H9 (cell line): ENCODE measurements at regions not wholly inside any gene's neighbourhood (a gene's known extent, or its start where the extent isn't known, plus 50 kb on each side); places are given as distances from the start of the nearest gene placed in this dataset.

Experiments
- DNase-seq: peaks from one replicate; pipeline ENCODE4 v3.0.0-alpha.2; 2017
- H2AFZ ChIP-seq: one replicate; pipeline ENCODE4 v1.6.1; 2013; ENCODE audit warnings: mild to moderate bottlenecking, low read length, control low read depth, moderate library complexity
- H2AK5ac ChIP-seq: 2 replicates; pipeline ENCODE4 v1.6.1; 2013; ENCODE audit warnings: low read length, control low read depth, mixed read lengths; ENCODE audit not compliant: insufficient read length
- H2BK120ac ChIP-seq: one replicate; pipeline ENCODE4 v1.6.1; 2013; ENCODE audit warnings: low read depth, mild to moderate bottlenecking, low read length, control low read depth, inconsistent platforms; ENCODE audit not compliant: poor library complexity, severe bottlenecking
- H2BK12ac ChIP-seq: 2 replicates; pipeline ENCODE4 v1.6.1; 2013; ENCODE audit warnings: low read length, control low read depth, mixed read lengths, low read depth; ENCODE audit not compliant: insufficient read length
- H2BK15ac ChIP-seq: 2 replicates; pipeline ENCODE4 v1.6.1; 2013; ENCODE audit warnings: low read depth, low read length, control low read depth
- H2BK20ac ChIP-seq: one replicate; pipeline ENCODE4 v1.6.1; 2013; ENCODE audit warnings: low read depth, mild to moderate bottlenecking, low read length, control low read depth, inconsistent platforms; ENCODE audit not compliant: poor library complexity, severe bottlenecking
- H2BK5ac ChIP-seq: 2 replicates; pipeline ENCODE4 v1.6.1; 2013; ENCODE audit warnings: low read length, control low read depth, mixed read lengths; ENCODE audit not compliant: insufficient read length
- H3K14ac ChIP-seq: 2 replicates; pipeline ENCODE4 v1.6.1; 2013; ENCODE audit warnings: low read length, control low read depth; ENCODE audit not compliant: insufficient read depth
- H3K18ac ChIP-seq: 2 replicates; pipeline ENCODE4 v1.6.1; 2013; ENCODE audit warnings: low read depth, mild to moderate bottlenecking, mixed read lengths, low read length, control low read depth; ENCODE audit not compliant: insufficient read length
- H3K23ac ChIP-seq: 2 replicates; pipeline ENCODE4 v1.6.1; 2013; ENCODE audit warnings: low read length, control low read depth, mixed read lengths, low read depth; ENCODE audit not compliant: insufficient read length
- H3K23me2 ChIP-seq: 2 replicates; pipeline ENCODE4 v1.6.1; 2013; ENCODE audit warnings: low read depth, mild to moderate bottlenecking, mixed read lengths, low read length, control low read depth; ENCODE audit not compliant: insufficient read length, poor library complexity, severe bottlenecking
- H3K27ac ChIP-seq: 2 replicates; pipeline ENCODE4 v1.5.1; 2013; ENCODE audit warnings: low read length, control low read depth, mixed read lengths, low read depth; ENCODE audit not compliant: insufficient read length
- H3K27me3 ChIP-seq: 2 replicates; pipeline ENCODE4 v1.6.1; 2013; ENCODE audit warnings: low read length, control low read depth, inconsistent platforms; ENCODE audit not compliant: insufficient read depth
- H3K4ac ChIP-seq: 2 replicates; pipeline ENCODE4 v1.6.1; 2013; ENCODE audit warnings: low read depth, mild to moderate bottlenecking, control low read depth, inconsistent platforms, low read length, moderate library complexity
- H3K4me1 ChIP-seq: 2 replicates; pipeline ENCODE4 v1.6.1; 2013; ENCODE audit warnings: low read length, control low read depth, inconsistent platforms; ENCODE audit not compliant: insufficient read depth
- H3K4me2 ChIP-seq: 2 replicates; pipeline ENCODE4 v1.6.1; 2013; ENCODE audit warnings: low read length, control low read depth, mixed read lengths; ENCODE audit not compliant: insufficient read length, insufficient read depth
- H3K56ac ChIP-seq: 2 replicates; pipeline ENCODE4 v1.6.1; 2013; ENCODE audit warnings: low read depth, mild to moderate bottlenecking, mixed read lengths, low read length, control low read depth; ENCODE audit not compliant: insufficient read length
- H3K79me1 ChIP-seq: 2 replicates; pipeline ENCODE4 v1.6.1; 2013; ENCODE audit warnings: low read depth, mild to moderate bottlenecking, moderate library complexity, low read length, control low read depth, inconsistent platforms; ENCODE audit not compliant: insufficient read depth, poor library complexity, severe bottlenecking
- H3K79me2 ChIP-seq: 2 replicates; pipeline ENCODE4 v1.6.1; 2013; ENCODE audit warnings: low read length, control low read depth, inconsistent platforms; ENCODE audit not compliant: insufficient read depth
- H3K9ac ChIP-seq: 2 replicates; pipeline ENCODE4 v1.6.1; 2013; ENCODE audit warnings: low read length, control low read depth, mixed read lengths; ENCODE audit not compliant: insufficient read length; ENCODE audit errors: extremely low read depth
- H3K9me3 ChIP-seq: one replicate; pipeline ENCODE4 v1.6.1; 2013; ENCODE audit warnings: low read depth, low read length, inconsistent platforms; ENCODE audit not compliant: control insufficient read depth
- H3T11ph ChIP-seq: one replicate; pipeline ENCODE4 v1.6.1; 2013; ENCODE audit warnings: mild to moderate bottlenecking, low read length, control low read depth, inconsistent platforms
- H4K20me1 ChIP-seq: one replicate; pipeline ENCODE4 v1.6.1; 2013; ENCODE audit not compliant: control insufficient read depth, insufficient read length, insufficient read depth
- H4K5ac ChIP-seq: 2 replicates; pipeline ENCODE4 v1.6.1; 2013; ENCODE audit warnings: low read depth, mild to moderate bottlenecking, mixed read lengths, low read length, control low read depth; ENCODE audit not compliant: insufficient read length
- H4K8ac ChIP-seq: replicated peaks from 2 replicates; pipeline ENCODE4 v1.6.1; 2013; ENCODE audit warnings: low read length, control low read depth, mixed read lengths, low read depth; ENCODE audit not compliant: insufficient read length
- H4K91ac ChIP-seq: 2 replicates; pipeline ENCODE4 v1.6.1; 2013; ENCODE audit warnings: low read depth, mild to moderate bottlenecking, moderate library complexity, mixed read lengths, low read length, control low read depth; ENCODE audit not compliant: insufficient read length
- H3K27ac Mint-ChIP-seq, 3 experiments: 2 replicates in 2 of 3; 3 replicates in 1 of 3; pipeline ENCODE4 v1.8.0; 2020 to 2021; ENCODE audit warnings: mixed read lengths in 3 of 3, mild to moderate bottlenecking in 1 of 3, moderate library complexity in 1 of 3
- H3K27me3 Mint-ChIP-seq: 2 replicates; pipeline ENCODE4 v1.8.0; 2021; ENCODE audit warnings: low read depth, mild to moderate bottlenecking, moderate library complexity, mixed read lengths
- H3K36me3 Mint-ChIP-seq, 3 experiments: 2 replicates in 2 of 3; 3 replicates in 1 of 3; pipeline ENCODE4 v1.8.0; 2020 to 2021; ENCODE audit warnings: low read depth in 3 of 3, mixed read lengths in 3 of 3; ENCODE audit not compliant: insufficient read depth in 1 of 3
- H3K4me1 Mint-ChIP-seq, 2 experiments: 2 replicates each; pipeline ENCODE4 v1.8.0; 2020; ENCODE audit warnings: mixed read lengths in 2 of 2
- H3K4me3 Mint-ChIP-seq, 2 experiments: 2 replicates in 1 of 2; 3 replicates in 1 of 2; pipeline ENCODE4 v1.8.0; 2020 to 2021; ENCODE audit warnings: mild to moderate bottlenecking in 2 of 2, mixed read lengths in 2 of 2, moderate library complexity in 1 of 2
- H3K9me3 Mint-ChIP-seq, 2 experiments: 2 replicates in 1 of 2; 3 replicates in 1 of 2; pipeline ENCODE4 v1.8.0; 2020; ENCODE audit warnings: mild to moderate bottlenecking in 2 of 2, mixed read lengths in 2 of 2, moderate library complexity in 1 of 2
- CTCF ChIP-seq: fragments of 200-600 bp; sonication (generic); conservative IDR thresholded peaks from 3 replicates; pipeline ENCODE4 v1.8.0; 2021; ENCODE audit warnings: antibody characterized with exemption, mild to moderate bottlenecking
- whole genome bisulfite sequencing: extraction: QIAGEN DNeasy Blood & Tissue Kit; methylation state at CpG from one replicate; pipeline ENCODE4 v1.1.7; 2013; ENCODE audit warnings: missing lambda C conversion rate, low lambda C conversion rate, mixed read lengths; ENCODE audit not compliant: insufficient read length; ENCODE audit errors: extremely low coverage; 5-methylcytosine and 5-hydroxymethylcytosine counted together

- H3K4me3 Mint-ChIP-seq = no peak overlapping the region
- no peak overlapping the region for H3T11ph ChIP-seq
- H4K91ac ChIP-seq = no peak overlapping the region
- H4K5ac ChIP-seq = no peak overlapping the region
- peaks cover 4 to 7% of the 10 kb centered on the region in 2 experiments for H3K4me1 Mint-ChIP-seq
- peaks cover 4% of the 10 kb centered on the region for H4K20me1 ChIP-seq
- H3K23me2 ChIP-seq = no peaks in the 10 kb centered on the region
- no CpG with 5 or more reads among the region's 6 CpGs for WGBS
- no peaks in the 10 kb centered on the region for H3K79me2 ChIP-seq
- H2BK15ac ChIP-seq = no peak overlapping the region
- H2BK20ac ChIP-seq = no peak overlapping the region
- no peak overlapping the region for H3K4me2 ChIP-seq
- DNase-seq = no peak
- no peak for TF ChIP-seq CTCF
- H3K14ac ChIP-seq = no peak overlapping the region
- H3K4me1 ChIP-seq = no peaks in the 10 kb centered on the region
- no peaks in the 10 kb centered on the region; the same call in 1 of the 2 replicates for H3K27me3 ChIP-seq
- H3K18ac ChIP-seq = no peak overlapping the region
- no peak overlapping the region for H2BK120ac ChIP-seq
- H3K79me1 ChIP-seq = no peaks in the 10 kb centered on the region
- H2AK5ac ChIP-seq = no peak overlapping the region
- no peaks in the 10 kb centered on the region; a peak in 1 of 5 replicates for H3K9me3 Mint-ChIP-seq
- H3K36me3 Mint-ChIP-seq = no peaks in the 10 kb centered on the region
- H3K23ac ChIP-seq = no peak overlapping the region
- H4K8ac ChIP-seq = no peak overlapping the region
- no peak overlapping the region for H2AFZ ChIP-seq
- H3K4ac ChIP-seq = no peak overlapping the region
- no peak overlapping the region for H3K56ac ChIP-seq
- H2BK5ac ChIP-seq = no peak overlapping the region
- peaks cover 24% of the 10 kb centered on the region for H3K27me3 Mint-ChIP-seq
- no peaks in the 10 kb centered on the region for H3K9me3 ChIP-seq
- H3K27ac Mint-ChIP-seq = no peak overlapping the region
- H3K9ac ChIP-seq = no peak overlapping the region
- H3K27ac ChIP-seq = no peak overlapping the region
- no peak overlapping the region for H2BK12ac ChIP-seq
Measured at GRCh38 chr13:111882351-111882750, 184.6 kb upstream of the SOX1 start.
